ENCODE measurements at regions not wholly inside any gene's neighbourhood (a gene's known extent, or its start where the extent isn't known, plus 50 kb on each side); places are given as distances from the start of the nearest gene placed in this dataset.

DNA sequence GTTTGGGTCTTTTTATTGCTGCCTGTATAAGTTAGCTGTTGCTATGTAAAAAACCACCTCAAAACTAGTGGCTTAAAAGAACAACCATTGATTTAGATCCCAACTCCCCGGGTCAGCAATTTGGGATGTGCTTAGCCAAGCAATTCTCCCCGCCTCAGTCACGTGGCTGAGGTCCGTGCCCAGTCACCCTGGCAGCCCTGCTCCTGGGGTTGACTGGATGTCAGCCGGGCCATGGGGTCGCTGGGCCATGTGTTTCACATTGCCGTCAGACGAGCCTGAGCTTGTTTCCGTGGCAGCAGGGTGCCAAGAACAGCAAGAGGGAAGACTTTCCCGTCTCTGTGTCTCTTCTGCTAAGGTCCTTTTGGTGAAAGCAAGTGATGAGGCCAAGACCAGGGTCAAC lies 345.7 kb upstream of the FAT1 start:
- Histone ChIP-seq H3K56ac (ENCODE audit: extremely low read depth, insufficient read depth, low read length) (no peak overlapping the region), H3K14ac (replicated peaks; ENCODE audit: low read depth, low read length) (no peak overlapping the region), H3K27ac (ENCODE audit: insufficient read depth, low read length) (no peak overlapping the region), H2AK5ac (ENCODE audit: low read depth, low read length) (no peak overlapping the region), H2BK5ac (ENCODE audit: low read depth, low read length, poor library complexity, severe bottlenecking) (no peak overlapping the region), H3K18ac (ENCODE audit: low read depth, low read length) (no peak overlapping the region), H4K91ac (ENCODE audit: insufficient read depth, low read depth, low read length) (no peak overlapping the region), H3K9me1 (ENCODE audit: insufficient read depth, low read length) (no peaks in the 10 kb centered on the region), H3K4ac (ENCODE audit: low read depth, low read length) (no peak overlapping the region), H2BK15ac (ENCODE audit: low read depth, low read length) (no peak overlapping the region), H4K20me1 (ENCODE audit: insufficient read depth, low read length) (no peaks in the 10 kb centered on the region), H3K4me3 (ENCODE audit: insufficient read depth, low read depth, low read length) (no peak overlapping the region), H3K9me3 (ENCODE audit: control insufficient read depth, insufficient read depth, low read length) (no peaks in the 10 kb centered on the region), H3K4me1 (ENCODE audit: control insufficient read depth, insufficient read depth, low read length) (no peaks in the 10 kb centered on the region), H3K79me1 (ENCODE audit: low read depth in 1 of 2, low read length in 2 of 2) (no peaks in the 10 kb centered on the region), H2AFZ (replicated peaks; ENCODE audit: low read length, poor library complexity) (peak overlapping the region; percentile 24), H3K36me3 (ENCODE audit: control insufficient read depth, insufficient read depth, low read length) (no peaks in the 10 kb centered on the region), H3K9ac (ENCODE audit: low read depth, low read length) (no peak overlapping the region), H2BK20ac (ENCODE audit: low read depth, low read length) (no peak overlapping the region), H3K4me2 (ENCODE audit: low read depth, low read length) (no peak overlapping the region), H2AK9ac (replicated peaks; ENCODE audit: low read depth, low read length, poor library complexity) (no peak overlapping the region), H3K27me3 (ENCODE audit: control insufficient read depth, insufficient read depth, low read length) (no peaks in the 10 kb centered on the region), H4K5ac (ENCODE audit: low read depth, low read length) (no peak overlapping the region), H3K23ac (ENCODE audit: low read depth, low read length) (no peak overlapping the region), H4K8ac (ENCODE audit: low read depth in 2 of 2, low read length in 2 of 2) (no peak overlapping the region), H2BK120ac (ENCODE audit: low read depth, low read length) (no peak overlapping the region)
- 80% methylated on average over 9 of the region's 10 CpGs; no CpG with 5 or more reads in 1 of the 2 experiments for WGBS, 2 experiments (ENCODE audit: extremely low coverage in 2 of 2, insufficient read length in 1 of 2)
- no peak for TF ChIP-seq MAFK (IDR thresholded peaks at IDR 0.05; ENCODE audit: low read depth, low read length)
- no peak for TF ChIP-seq RFX5 (IDR thresholded peaks at IDR 0.05; ENCODE audit: low read depth, low read length)
- TF ChIP-seq CEBPB (IDR thresholded peaks at IDR 0.05; ENCODE audit: low read depth, low read length): no peak
- TF ChIP-seq BHLHE40 (IDR thresholded peaks at IDR 0.05; ENCODE audit: low read depth, low read length): no peak
- no peak for TF ChIP-seq SMC3 (IDR thresholded peaks at IDR 0.05; ENCODE audit: low read depth, low read length)
- CTCF ChIA-PET: no interaction called here
- in situ Hi-C loops (cut with MboI; ENCODE audit: low sequenced_read_pairs): no loop called here
- dilution Hi-C loops (cut with HindIII; ENCODE audit: low sequenced_read_pairs, unreplicated experiment): no loop called here
- ATAC-seq (ENCODE audit: low read depth): no peak
- BruUV-seq (replicated peaks): no TSS peak
- intact Hi-C loops (cut with micrococcal nuclease): no loop called here
- no peak for DNase-seq
- POLR2A ChIA-PET (ENCODE audit: unreplicated experiment): no interaction called here
